IMR-90 (cell line): ENCODE measurements at regions not wholly inside any gene's neighbourhood (a gene's known extent, or its start where the extent isn't known, plus 50 kb on each side); places are given as distances from the start of the nearest gene placed in this dataset.

Experiments used
- ATAC-seq: fragments of 200-7000 bp; cut with Tn5 transposase; 2 replicates; pipeline ENCODE4 v1.9.1; 2020; ENCODE audit warnings: low read depth, mild to moderate bottlenecking, moderate library complexity
- BruUV-seq: library from RNA; stranded (reverse); fragments of 400-500 nt; replicated peaks from 2 replicates; lab custom pipeline; 2021; lab: Mats Ljungman, UMichigan
- CTCF ChIA-PET: fragments of 300-600 bp; formaldehyde crosslinking; extraction: SDS; loops from one replicate; lab custom pipeline; 2021; ENCODE audit warnings: antibody characterized with exemption; lab: Yijun Ruan, JAX
- POLR2A ChIA-PET: fragments of 300-600 bp; sonication (Branson Sonifier 250); formaldehyde crosslinking; loops from one replicate; lab custom pipeline; 2022; ENCODE audit warnings: antibody characterized with exemption; ENCODE audit not compliant: unreplicated experiment; lab: Charles Lee
- DNase-seq: peaks from one replicate; pipeline ENCODE4 v3.0.0; 2013
- H2AFZ ChIP-seq: replicated peaks from 2 replicates; pipeline ENCODE3; 2013; ENCODE audit warnings: low read length, mild to moderate bottlenecking; ENCODE audit not compliant: poor library complexity
- H2AK5ac ChIP-seq: 2 replicates; pipeline ENCODE4 v1.6.1; 2013; ENCODE audit warnings: low read depth, low read length, inconsistent platforms
- H2AK9ac ChIP-seq: replicated peaks from 2 replicates; pipeline ENCODE3; 2013; ENCODE audit warnings: mild to moderate bottlenecking, low read depth, low read length, moderate library complexity; ENCODE audit not compliant: poor library complexity
- H2BK120ac ChIP-seq: 2 replicates; pipeline ENCODE4 v1.6.1; 2013; ENCODE audit warnings: low read depth, low read length, inconsistent platforms
- H2BK15ac ChIP-seq: 3 replicates; pipeline ENCODE4 v1.6.1; 2013; ENCODE audit warnings: low read depth, low read length, inconsistent platforms
- H2BK20ac ChIP-seq: 2 replicates; pipeline ENCODE4 v1.6.1; 2013; ENCODE audit warnings: low read depth, mild to moderate bottlenecking, inconsistent platforms, low read length, moderate library complexity
- H2BK5ac ChIP-seq: 2 replicates; pipeline ENCODE4 v1.6.1; 2013; ENCODE audit warnings: mild to moderate bottlenecking, low read depth, low read length, inconsistent platforms; ENCODE audit not compliant: poor library complexity, severe bottlenecking
- H3K14ac ChIP-seq: replicated peaks from 2 replicates; pipeline ENCODE4 v1.6.1; 2013; ENCODE audit warnings: low read depth, low read length, inconsistent platforms
- H3K18ac ChIP-seq: 2 replicates; pipeline ENCODE4 v1.6.1; 2013; ENCODE audit warnings: low read depth, low read length, control low read depth
- H3K23ac ChIP-seq: 2 replicates; pipeline ENCODE4 v1.6.1; 2013; ENCODE audit warnings: low read depth, low read length, inconsistent platforms
- H3K27ac ChIP-seq: 2 replicates; pipeline ENCODE4 v1.5.1; 2013; ENCODE audit warnings: mild to moderate bottlenecking, control low read depth, low read length; ENCODE audit not compliant: insufficient read depth
- H3K27me3 ChIP-seq: 2 replicates; pipeline ENCODE4 v1.6.1; 2013; ENCODE audit warnings: low read length; ENCODE audit not compliant: control insufficient read depth, insufficient read depth
- H3K36me3 ChIP-seq: 2 replicates; pipeline ENCODE4 v1.6.1; 2013; ENCODE audit warnings: low read length, mixed read lengths; ENCODE audit not compliant: control insufficient read depth, insufficient read depth
- H3K4ac ChIP-seq: 2 replicates; pipeline ENCODE4 v1.6.1; 2013; ENCODE audit warnings: low read depth, low read length, inconsistent platforms
- H3K4me1 ChIP-seq: 2 replicates; pipeline ENCODE4 v1.6.1; 2013; ENCODE audit warnings: low read length, mixed read lengths; ENCODE audit not compliant: control insufficient read depth, insufficient read depth
- H3K4me2 ChIP-seq: 2 replicates; pipeline ENCODE4 v1.6.1; 2013; ENCODE audit warnings: low read depth, mild to moderate bottlenecking, control low read depth, low read length, moderate library complexity
- H3K4me3 ChIP-seq: 2 replicates; pipeline ENCODE4 v1.5.1; 2013; ENCODE audit warnings: low read depth, mild to moderate bottlenecking, control low read depth, low read length, moderate library complexity; ENCODE audit not compliant: insufficient read depth
- H3K56ac ChIP-seq: 2 replicates; pipeline ENCODE4 v1.6.1; 2013; ENCODE audit warnings: low read length, inconsistent platforms; ENCODE audit not compliant: insufficient read depth; ENCODE audit errors: extremely low read depth
- H3K79me1 ChIP-seq, 2 experiments: 2 replicates each; pipeline ENCODE4 v1.6.1; 2013; ENCODE audit warnings: low read length in 2 of 2, inconsistent platforms in 1 of 2, low read depth in 1 of 2
- H3K9ac ChIP-seq: 2 replicates; pipeline ENCODE4 v1.6.1; 2013; ENCODE audit warnings: low read depth, low read length, control low read depth
- H3K9me1 ChIP-seq: 2 replicates; pipeline ENCODE4 v1.6.1; 2013; ENCODE audit warnings: low read length, inconsistent platforms; ENCODE audit not compliant: insufficient read depth
- H3K9me3 ChIP-seq: 2 replicates; pipeline ENCODE4 v1.6.1; 2013; ENCODE audit warnings: low read length; ENCODE audit not compliant: control insufficient read depth, insufficient read depth
- H4K20me1 ChIP-seq: 2 replicates; pipeline ENCODE4 v1.6.1; 2013; ENCODE audit warnings: low read length, inconsistent platforms; ENCODE audit not compliant: insufficient read depth
- H4K5ac ChIP-seq: 2 replicates; pipeline ENCODE4 v1.6.1; 2013; ENCODE audit warnings: mild to moderate bottlenecking, low read depth, low read length, control low read depth
- H4K8ac ChIP-seq, 2 experiments: 2 replicates each; pipeline ENCODE4 v1.6.1; 2013; ENCODE audit warnings: low read depth in 2 of 2, low read length in 2 of 2, control low read depth in 1 of 2, inconsistent platforms in 1 of 2
- H4K91ac ChIP-seq: 2 replicates; pipeline ENCODE4 v1.6.1; 2013; ENCODE audit warnings: low read depth, low read length, inconsistent platforms; ENCODE audit not compliant: insufficient read depth
- BHLHE40 ChIP-seq: fragments of 150-350 bp; IDR thresholded peaks from 2 replicates; pipeline ENCODE4 v1.6.1; 2016; ENCODE audit warnings: mild to moderate bottlenecking, low read depth, low read length
- CEBPB ChIP-seq: IDR thresholded peaks from 2 replicates; pipeline ENCODE4 v1.6.1; 2012; ENCODE audit warnings: low read depth, low read length, improper control_type of control experiment
- CHD1 ChIP-seq: IDR thresholded peaks from 2 replicates; pipeline ENCODE4 v1.6.1; 2012; ENCODE audit warnings: low read depth, low read length, improper control_type of control experiment
- CTCF ChIP-seq: conservative IDR thresholded peaks from 2 replicates; pipeline ENCODE4 v1.5.1; 2012; ENCODE audit warnings: mild to moderate bottlenecking, low read depth, low read length, improper control_type of control experiment
- ELK1 ChIP-seq: fragments of 150-350 bp; IDR thresholded peaks from 2 replicates; pipeline ENCODE4 v1.6.1; 2016; ENCODE audit warnings: low read depth, mild to moderate bottlenecking, low read length, moderate library complexity, borderline replicate concordance
- FOS ChIP-seq: fragments of 150-350 bp; IDR thresholded peaks from 2 replicates; pipeline ENCODE4 v1.6.1; 2016; ENCODE audit warnings: low read depth, low read length
- MXI1 ChIP-seq: IDR thresholded peaks from 2 replicates; pipeline ENCODE4 v1.6.1; 2012; ENCODE audit warnings: low read depth, mild to moderate bottlenecking, low read length, moderate library complexity, borderline replicate concordance
- POLR2A ChIP-seq: IDR thresholded peaks from 2 replicates; pipeline ENCODE4 v1.6.1; 2012; ENCODE audit warnings: mild to moderate bottlenecking, low read depth, low read length
- RAD21 ChIP-seq: IDR thresholded peaks from 2 replicates; pipeline ENCODE4 v1.6.1; 2012; ENCODE audit warnings: low read length, improper control_type of control experiment
- RCOR1 ChIP-seq: IDR thresholded peaks from 2 replicates; pipeline ENCODE4 v1.6.1; 2012; ENCODE audit warnings: mild to moderate bottlenecking, low read length, improper control_type of control experiment; ENCODE audit not compliant: insufficient replicate concordance
- RFX5 ChIP-seq: IDR thresholded peaks from 2 replicates; pipeline ENCODE4 v1.8.0; 2012; ENCODE audit warnings: low read depth, mild to moderate bottlenecking, low read length, moderate library complexity
- WGBS, 2 experiments: methylation state at CpG; one replicate each; pipeline versions ENCODE4 v1.1.5 to v1.1.7; 2013; ENCODE audit warnings: missing lambda C conversion rate in 2 of 2; ENCODE audit not compliant: insufficient read length in 1 of 2; ENCODE audit errors: extremely low coverage in 2 of 2; 5-methylcytosine and 5-hydroxymethylcytosine counted together
- dilution Hi-C: fragments of 300-500 bp; cut with HindIII; formaldehyde crosslinking; loops from one replicate; pipeline ENCODE4 v1.14.3; 2018; ENCODE audit warnings: low sequenced_read_pairs; ENCODE audit not compliant: unreplicated experiment
- in situ Hi-C: fragments of 300-500 bp; cut with MboI; formaldehyde crosslinking; loops from 3 replicates; pipeline ENCODE4 v1.14.3; 2019; ENCODE audit warnings: low sequenced_read_pairs, inconsistent platforms, mixed read lengths
- intact Hi-C: fragments of 100-400 bp; cut with micrococcal nuclease; formaldehyde crosslinking; loops from 2 replicates; pipeline ENCODE4 v1.10.0; 2022

GRCh38 chr14:84770030-84770429 is 759.9 kb upstream of the FLRT2 start:
- Histone ChIP-seq H3K23ac (no peak overlapping the region), H2BK15ac (no peak overlapping the region), H2BK5ac (no peak overlapping the region), H3K56ac (no peak overlapping the region), H2AK9ac (no peak overlapping the region), H4K20me1 (no peaks in the 10 kb centered on the region), H3K9ac (no peak overlapping the region), H3K36me3 (no peaks in the 10 kb centered on the region), H3K4ac (no peak overlapping the region), H3K9me1 (no peaks in the 10 kb centered on the region), H4K8ac (no peak overlapping the region), H2BK120ac (no peak overlapping the region), H2AK5ac (no peak overlapping the region), H4K91ac (no peak overlapping the region), H3K9me3 (peaks cover 3% of the 10 kb centered on the region; the same call in 1 of the 2 replicates), H4K5ac (no peak overlapping the region), H3K4me2 (no peak overlapping the region), H3K14ac (no peak overlapping the region), H2AFZ (no peak overlapping the region), H3K18ac (no peak overlapping the region), H3K27ac (no peak overlapping the region), H2BK20ac (no peak overlapping the region), H3K4me1 (no peaks in the 10 kb centered on the region), H3K4me3 (no peak overlapping the region), H3K79me1 (no peaks in the 10 kb centered on the region), H3K27me3 (no peaks in the 10 kb centered on the region)
- DNase-seq (no peak), ATAC-seq (no peak)
- BruUV-seq = no TSS peak
- WGBS, 2 experiments = no CpG with 5 or more reads among the region's 1 CpG
- CTCF ChIA-PET = no interaction called here
- dilution Hi-C loops = no loop called here
- POLR2A ChIA-PET = no interaction called here
- TF ChIP-seq BHLHE40 (no peak), MXI1 (no peak), POLR2A (no peak), FOS (no peak), RCOR1 (no peak), CTCF (no peak), RAD21 (no peak), CHD1 (no peak), RFX5 (no peak), ELK1 (no peak), CEBPB (no peak)
- in situ Hi-C loops = no loop called here
- intact Hi-C loops = no loop called here
